ENCODE measurements at regions not wholly inside any gene's neighbourhood (a gene's known extent, or its start where the extent isn't known, plus 50 kb on each side); places are given as distances from the start of the nearest gene placed in this dataset.

DNA sequence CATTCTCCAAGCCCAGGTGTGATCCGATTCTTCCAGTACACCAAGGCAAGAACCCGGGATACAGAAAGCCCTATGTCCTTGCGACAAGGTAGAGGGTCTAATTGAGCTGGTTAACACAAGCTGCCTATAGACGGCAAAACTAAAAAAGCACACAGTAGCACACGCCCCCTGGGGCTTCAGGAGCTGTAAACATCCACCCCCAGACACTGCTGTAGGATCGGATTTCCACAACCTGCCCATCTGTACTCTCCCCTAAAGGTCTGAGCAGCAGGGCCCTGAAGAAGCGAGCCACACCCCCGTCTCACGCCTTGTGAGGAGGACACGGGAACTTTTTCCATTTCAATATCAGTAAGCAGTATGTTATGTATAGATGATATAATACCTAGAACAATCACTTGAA is 624.7 kb downstream of the BUD13 start:
- no peak overlapping the region for H3K4me3 ChIP-seq (ENCODE audit: low read length)
- TF ChIP-seq, protein P1, sequence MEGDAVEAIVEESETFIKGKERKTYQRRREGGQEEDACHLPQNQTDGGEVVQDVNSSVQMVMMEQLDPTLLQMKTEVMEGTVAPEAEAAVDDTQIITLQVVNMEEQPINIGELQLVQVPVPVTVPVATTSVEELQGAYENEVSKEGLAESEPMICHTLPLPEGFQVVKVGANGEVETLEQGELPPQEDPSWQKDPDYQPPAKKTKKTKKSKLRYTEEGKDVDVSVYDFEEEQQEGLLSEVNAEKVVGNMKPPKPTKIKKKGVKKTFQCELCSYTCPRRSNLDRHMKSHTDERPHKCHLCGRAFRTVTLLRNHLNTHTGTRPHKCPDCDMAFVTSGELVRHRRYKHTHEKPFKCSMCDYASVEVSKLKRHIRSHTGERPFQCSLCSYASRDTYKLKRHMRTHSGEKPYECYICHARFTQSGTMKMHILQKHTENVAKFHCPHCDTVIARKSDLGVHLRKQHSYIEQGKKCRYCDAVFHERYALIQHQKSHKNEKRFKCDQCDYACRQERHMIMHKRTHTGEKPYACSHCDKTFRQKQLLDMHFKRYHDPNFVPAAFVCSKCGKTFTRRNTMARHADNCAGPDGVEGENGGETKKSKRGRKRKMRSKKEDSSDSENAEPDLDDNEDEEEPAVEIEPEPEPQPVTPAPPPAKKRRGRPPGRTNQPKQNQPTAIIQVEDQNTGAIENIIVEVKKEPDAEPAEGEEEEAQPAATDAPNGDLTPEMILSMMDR (conservative IDR thresholded peaks at IDR 0.05; ENCODE audit: low read depth, low read length) = no peak
- no peak for DNase-seq (ENCODE audit: low read depth)

DNA sequence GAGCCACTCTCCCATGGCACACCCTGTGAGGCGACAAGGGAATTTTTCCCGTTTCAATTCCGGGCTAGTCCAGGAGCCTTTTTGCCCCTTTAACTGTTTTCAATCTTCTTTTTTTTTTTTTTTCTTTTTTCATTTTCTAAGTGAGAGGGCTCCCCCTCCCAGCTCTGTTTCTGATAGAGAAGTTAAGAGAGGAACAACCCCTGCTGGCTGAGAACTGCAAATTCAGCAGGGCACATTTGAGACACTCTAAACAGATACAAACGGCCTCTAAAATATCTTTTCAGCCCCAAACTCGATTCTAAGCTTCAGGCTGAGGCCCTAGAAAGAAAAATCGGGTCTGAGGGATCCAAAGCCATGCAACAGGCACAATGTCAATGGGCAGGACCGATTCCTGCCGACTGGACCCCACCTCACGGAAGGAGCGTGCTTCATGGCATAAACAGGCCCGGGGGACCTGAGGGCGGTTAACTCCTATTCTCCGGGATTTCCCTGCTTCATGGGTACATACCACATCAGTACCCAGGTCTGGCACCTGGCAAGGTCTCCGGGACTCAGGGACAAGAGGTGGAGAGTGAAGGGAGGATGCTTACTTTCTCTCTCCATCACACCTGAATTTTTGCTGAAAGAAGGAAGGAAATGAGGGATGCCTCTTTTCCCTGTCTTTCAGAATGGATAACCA is 627.5 kb downstream of the BUD13 start:
- no peak overlapping the region for H3K4me3 ChIP-seq (ENCODE audit: low read length)
- no peak for DNase-seq (ENCODE audit: low read depth)
- TF ChIP-seq, protein P1 (conservative IDR thresholded peaks at IDR 0.05; ENCODE audit: low read depth, low read length) = no peak

DNA sequence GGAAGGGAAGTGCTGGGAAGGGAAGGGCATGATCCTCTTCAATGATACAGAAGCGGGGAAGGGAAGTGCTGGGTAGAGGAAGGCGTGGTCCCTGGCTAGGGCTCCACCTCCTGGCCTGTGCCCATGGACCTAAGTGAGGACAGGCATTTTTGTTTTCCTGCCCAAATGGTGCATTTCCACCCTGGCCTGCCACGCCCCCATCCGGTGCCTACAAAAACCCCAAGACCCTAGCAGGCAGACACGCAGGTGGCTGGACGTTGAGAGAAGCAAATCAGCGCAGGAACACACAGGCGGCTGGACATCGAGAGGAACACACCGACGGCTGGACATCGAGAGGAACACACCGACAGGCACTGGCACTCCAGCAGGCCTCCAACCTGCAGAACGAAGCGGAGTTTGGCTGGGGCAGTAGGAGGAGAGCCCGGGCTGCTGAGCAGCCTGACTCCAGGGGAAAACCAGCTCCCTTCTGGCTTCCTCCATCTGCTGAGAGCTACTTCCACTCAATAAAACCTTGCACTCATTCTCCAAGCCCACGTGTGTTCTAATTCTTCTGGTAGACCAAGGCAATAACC is 628.3 kb downstream of the BUD13 start:
- no peak for DNase-seq (ENCODE audit: low read depth)
- TF ChIP-seq, protein P1 (conservative IDR thresholded peaks at IDR 0.05; ENCODE audit: low read depth, low read length) = no peak
- H3K4me3 ChIP-seq (ENCODE audit: low read length) = no peak overlapping the region

DNA sequence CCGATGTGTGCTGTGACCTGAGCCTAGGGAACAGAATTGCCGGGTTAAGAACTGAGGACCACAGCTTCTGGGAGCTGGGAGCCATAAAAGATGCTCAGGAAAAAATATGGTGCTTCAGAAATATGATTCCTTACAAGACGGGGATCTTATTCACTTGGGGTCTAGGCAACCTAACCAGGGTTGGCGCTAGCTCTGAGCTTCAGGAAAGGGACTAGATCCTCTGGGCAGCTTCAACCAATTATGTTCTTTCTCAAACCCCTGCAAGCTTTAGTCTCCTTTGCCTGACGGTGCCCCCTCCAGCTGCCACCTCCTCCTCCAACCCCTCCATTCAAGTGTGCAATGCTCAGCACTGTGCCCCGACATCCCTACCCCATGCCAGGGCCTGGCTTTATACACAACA is 634.1 kb upstream of the CADM1 start:
- DNase-seq (ENCODE audit: low read depth) = no peak
- TF ChIP-seq, protein P1 (conservative IDR thresholded peaks at IDR 0.05; ENCODE audit: low read depth, low read length) = no peak
- H3K4me3 ChIP-seq (ENCODE audit: low read length) = no peak overlapping the region

DNA sequence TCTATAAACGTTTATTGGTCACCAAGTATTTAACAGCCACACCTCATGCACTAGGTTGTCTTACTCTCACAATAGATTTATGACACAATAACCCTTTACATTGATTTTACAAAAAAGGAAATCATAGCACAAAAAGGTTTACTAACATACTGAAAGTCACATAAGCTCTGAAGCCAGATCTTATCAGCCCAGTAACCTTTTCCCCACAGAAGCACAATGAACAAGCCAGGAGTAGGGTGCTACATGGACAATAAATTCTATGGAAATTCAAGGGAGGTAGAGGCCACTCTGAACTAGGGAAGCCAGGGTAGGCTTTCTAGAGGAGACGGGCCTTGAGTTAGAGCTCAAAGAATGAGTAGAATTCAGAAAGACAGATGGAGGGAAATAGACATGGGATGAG is 633.5 kb upstream of the CADM1 start:
- TF ChIP-seq, protein P1 (conservative IDR thresholded peaks at IDR 0.05; ENCODE audit: low read depth, low read length) = no peak
- no peak for DNase-seq (ENCODE audit: low read depth)
- no peak overlapping the region for H3K4me3 ChIP-seq (ENCODE audit: low read length)

DNA sequence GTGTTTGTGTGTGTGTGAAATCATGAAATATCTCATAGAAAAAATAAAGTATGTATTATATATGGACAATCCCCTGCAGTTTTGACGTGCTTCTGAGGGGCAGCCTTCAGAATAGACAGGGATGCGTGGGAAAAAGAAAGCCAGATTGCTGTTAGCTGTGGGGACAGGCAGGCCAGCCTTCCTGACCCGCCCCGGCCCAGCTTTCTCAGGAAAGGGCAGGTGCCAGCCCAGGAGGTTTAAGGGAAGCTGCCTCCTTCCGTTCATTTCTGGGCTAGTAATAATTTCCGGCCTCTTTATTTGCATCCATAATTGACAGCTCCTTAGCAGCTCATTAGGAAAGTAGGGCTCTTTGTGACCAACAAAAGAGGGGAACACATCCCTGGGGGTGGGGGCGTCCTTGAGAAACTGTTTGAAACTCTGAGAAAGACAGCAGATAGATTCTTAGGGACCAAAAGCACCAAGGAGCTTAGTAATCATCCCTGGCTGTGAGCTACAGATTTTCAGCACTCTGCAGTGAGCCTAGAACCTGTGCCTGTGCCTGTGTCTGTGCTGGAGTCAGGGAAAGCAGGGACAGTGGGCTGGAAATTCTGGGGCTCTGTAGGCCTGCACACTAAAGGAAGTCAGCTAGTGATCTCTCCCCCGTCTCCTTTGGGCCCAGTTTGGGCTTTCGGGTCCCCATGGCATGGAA is 632.9 kb upstream of the CADM1 start:
- TF ChIP-seq, protein P1 (conservative IDR thresholded peaks at IDR 0.05; ENCODE audit: low read depth, low read length) = no peak
- no peak for DNase-seq (ENCODE audit: low read depth)
- H3K4me3 ChIP-seq (ENCODE audit: low read length) = no peak overlapping the region

DNA sequence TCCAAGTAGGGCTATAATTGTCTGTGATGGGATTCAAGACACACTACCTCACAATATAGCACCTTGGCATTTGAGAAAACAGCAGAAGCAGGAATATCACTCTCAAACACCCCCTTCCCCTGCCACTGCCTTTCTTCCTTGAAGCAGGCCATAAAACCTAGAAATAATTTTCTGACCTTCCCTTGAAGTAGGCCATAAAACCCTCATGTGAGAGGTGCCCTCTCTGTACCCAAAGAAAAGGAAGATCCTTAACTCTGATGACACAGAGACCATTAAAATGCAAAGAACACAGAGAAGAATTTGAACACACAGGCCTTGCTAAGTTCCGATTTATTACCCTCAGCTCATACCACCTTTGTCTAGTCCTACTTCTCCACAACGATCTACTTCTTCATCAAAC is 631.7 kb upstream of the CADM1 start:
- no peak overlapping the region for H3K4me3 ChIP-seq (ENCODE audit: low read length)
- no peak for DNase-seq (ENCODE audit: low read depth)
- TF ChIP-seq, protein P1 (conservative IDR thresholded peaks at IDR 0.05; ENCODE audit: low read depth, low read length) = no peak

Measured in retinal pigment epithelial cell (primary cell).